ENCODE measurements at regions not wholly inside any gene's neighbourhood (a gene's known extent, or its start where the extent isn't known, plus 50 kb on each side); places are given as distances from the start of the nearest gene placed in this dataset.
"Not testable (repeated sequence)": the region's sequence is repeated elsewhere in the genome, so short reads cannot be mapped to it uniquely, and the experiment has no call there.

- H3K4me3 ChIP-seq (ENCODE audit: low read depth, low read length): no peak overlapping the region
- no peak for TF ChIP-seq CTCF (IDR thresholded peaks at IDR 0.05; ENCODE audit: borderline replicate concordance, insufficient read depth, low read depth, low read length)
These were observed 303.5 kb upstream of the GATB start for GRCh38 chr4:152064282-152064681.

- no peak for TF ChIP-seq CTCF (IDR thresholded peaks at IDR 0.05; ENCODE audit: borderline replicate concordance, insufficient read depth, low read depth, low read length)
- H3K4me3 ChIP-seq (ENCODE audit: low read depth, low read length): no peak overlapping the region
These were observed 302.9 kb upstream of the GATB start for GRCh38 chr4:152063621-152064240.

- no peak overlapping the region for H3K4me3 ChIP-seq (ENCODE audit: low read depth, low read length)
- TF ChIP-seq CTCF (IDR thresholded peaks at IDR 0.05; ENCODE audit: borderline replicate concordance, insufficient read depth, low read depth, low read length): no peak
These were observed 302.3 kb upstream of the GATB start for GRCh38 chr4:152062936-152063620.

GRCh38 chr4:152054731-152055130, 293.9 kb upstream of the GATB start:
- TF ChIP-seq CTCF (IDR thresholded peaks at IDR 0.05; ENCODE audit: borderline replicate concordance, insufficient read depth, low read depth, low read length): no peak
- H3K4me3 ChIP-seq (ENCODE audit: low read depth, low read length): no peak overlapping the region

GRCh38 chr4:152052451-152053057, 291.7 kb upstream of the GATB start:
- no peak for TF ChIP-seq CTCF (IDR thresholded peaks at IDR 0.05; ENCODE audit: borderline replicate concordance, insufficient read depth, low read depth, low read length)
- no peak overlapping the region for H3K4me3 ChIP-seq (ENCODE audit: low read depth, low read length)

GRCh38 chr4:152051332-152051731, 290.5 kb upstream of the GATB start:
- H3K4me3 ChIP-seq (ENCODE audit: low read depth, low read length): not testable (repeated sequence)

- no peak for TF ChIP-seq CTCF (IDR thresholded peaks at IDR 0.05; ENCODE audit: borderline replicate concordance, insufficient read depth, low read depth, low read length)
- H3K4me3 ChIP-seq (ENCODE audit: low read depth, low read length): no peak overlapping the region
These were observed 289.3 kb upstream of the GATB start for GRCh38 chr4:152050106-152050505.

Data from GM12875 (cell line).